COLO829 (cell line): ENCODE measurements at regions not wholly inside any gene's neighbourhood (a gene's known extent, or its start where the extent isn't known, plus 50 kb on each side); places are given as distances from the start of the nearest gene placed in this dataset.

Experiments used
- DNase-seq: peaks from one replicate; pipeline ENCODE4 v3.0.0; 2012; ENCODE audit warnings: low spot score

DNA sequence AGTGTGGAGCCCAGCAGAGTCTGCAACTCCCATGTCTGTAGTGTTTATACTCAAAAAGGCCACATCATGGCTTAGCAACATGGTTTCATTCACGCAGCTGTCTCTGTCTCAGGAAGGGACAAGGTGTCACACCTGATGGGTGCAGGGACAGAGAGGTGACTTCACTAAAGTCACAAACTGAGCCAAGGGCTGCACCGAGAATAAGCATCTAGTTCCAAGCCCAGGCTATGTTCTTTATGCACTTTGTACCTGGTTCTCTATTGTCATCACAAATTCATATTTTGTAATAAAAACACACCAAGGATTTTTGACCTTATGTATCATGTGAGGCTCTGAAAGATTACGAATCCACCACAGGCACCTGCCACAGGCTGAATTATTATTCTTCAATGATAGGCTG is 64.9 kb upstream of the STK32A start:
- no peak for DNase-seq

- no peak for DNase-seq
Measured at GRCh38 chr5:147170603-147171002, 64.2 kb upstream of the STK32A start.

- DNase-seq: no peak
Measured at GRCh38 chr5:147174671-147175265, 60.1 kb upstream of the STK32A start.

GRCh38 chr5:147175516-147176097 is 59.2 kb upstream of the STK32A start:
- no peak for DNase-seq

DNA sequence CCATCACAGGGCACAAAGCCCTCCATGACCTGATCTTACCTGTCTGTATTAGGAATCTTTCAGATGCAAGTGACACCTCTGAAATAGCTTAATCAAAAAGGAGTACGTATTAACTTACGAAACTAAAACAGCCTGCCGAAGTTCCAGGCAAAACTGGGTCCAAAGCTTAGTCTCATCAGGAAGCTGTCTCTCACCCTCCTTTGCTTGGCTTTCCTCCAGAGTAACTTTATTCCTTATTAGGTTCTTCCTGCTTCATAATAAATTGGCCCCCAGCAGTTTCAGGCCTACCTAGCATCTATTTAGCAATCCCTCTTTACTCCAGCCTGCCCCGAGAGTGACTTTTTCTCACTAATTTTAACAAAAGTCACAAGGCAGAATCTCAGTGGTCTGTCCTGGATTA is 58.4 kb upstream of the STK32A start:
- DNase-seq: no peak

GRCh38 chr5:147177125-147177840 is 57.5 kb upstream of the STK32A start:
- no peak for DNase-seq

DNA sequence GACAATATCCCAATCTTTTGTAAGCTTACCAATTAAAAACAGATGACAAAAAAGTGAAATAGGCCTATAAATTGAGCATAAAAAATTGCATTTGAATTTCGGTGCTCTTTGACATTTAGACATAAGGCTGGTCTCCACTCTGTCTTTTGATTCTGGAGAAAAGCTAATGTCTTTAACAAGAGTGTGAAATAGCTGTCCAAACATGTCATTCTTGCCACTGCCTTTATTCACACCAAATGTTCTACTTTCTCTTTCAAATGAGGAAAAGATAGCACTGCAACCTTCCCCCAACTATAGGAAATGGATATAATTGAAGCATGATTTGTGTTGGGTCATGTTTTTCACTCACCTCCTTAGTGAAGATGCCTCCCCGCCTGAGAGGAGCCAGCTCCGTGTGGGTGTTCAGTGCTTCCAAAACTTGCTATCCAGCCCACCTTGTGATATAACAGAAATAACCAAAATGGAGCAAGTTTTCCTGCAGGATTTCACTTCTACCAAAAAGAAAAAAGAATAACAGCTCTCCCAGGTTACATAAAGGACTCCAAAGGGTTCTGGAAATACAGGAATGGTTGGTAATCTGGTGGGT is 55.2 kb upstream of the STK32A start:
- no peak for DNase-seq

DNA sequence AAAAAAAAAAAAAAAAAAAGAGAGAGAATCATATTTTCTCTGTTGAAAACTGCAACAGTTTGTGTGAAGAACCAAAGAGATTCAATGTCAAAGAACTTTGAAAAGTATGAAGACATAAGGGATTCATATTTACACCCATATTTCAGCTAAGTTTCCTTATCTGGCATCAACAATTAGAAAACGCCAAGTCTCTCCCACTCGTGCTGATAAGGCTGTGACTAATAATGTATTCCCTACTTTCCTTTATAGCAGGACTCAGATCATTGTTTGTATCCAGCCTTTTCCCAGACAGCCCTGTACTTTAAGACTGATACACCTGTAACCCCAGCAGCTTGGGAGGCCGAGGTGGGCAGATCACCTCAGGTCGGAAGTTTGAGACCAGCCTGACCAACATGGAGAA is 54.1 kb upstream of the STK32A start:
- DNase-seq: no peak
